OCI-LY7 (cell line): ENCODE measurements at regions not wholly inside any gene's neighbourhood (a gene's known extent, or its start where the extent isn't known, plus 50 kb on each side); places are given as distances from the start of the nearest gene placed in this dataset.

Experiments
- BruUV-seq: library from RNA; stranded (reverse); fragments of 400-500 nt; replicated peaks from 2 replicates; lab custom pipeline; 2021; lab: Mats Ljungman, UMichigan
- CTCF ChIA-PET: fragments of 300-600 bp; sonication (Branson Sonifier 250); formaldehyde crosslinking; loops from one replicate; lab custom pipeline; 2022; ENCODE audit warnings: antibody characterized with exemption; ENCODE audit not compliant: unreplicated experiment; lab: Charles Lee
- POLR2A ChIA-PET: fragments of 300-600 bp; sonication (Branson Sonifier 250); formaldehyde crosslinking; loops from one replicate; lab custom pipeline; 2022; ENCODE audit warnings: antibody characterized with exemption; lab: Charles Lee
- DNase-seq: peaks from one replicate; pipeline ENCODE4 v3.0.0-alpha.2; 2015; ENCODE audit warnings: low spot score
- H2AFZ ChIP-seq: fragments of 200-600 bp; sonication (generic), shearing (Covaris generic); 2 replicates; pipeline ENCODE4 v1.6.1; 2014; ENCODE audit warnings: mild to moderate bottlenecking, antibody characterized with exemption, low read length, moderate library complexity
- H3K27ac ChIP-seq: fragments of 200-600 bp; sonication (generic); 2 replicates; pipeline ENCODE4 v1.5.1; 2014; ENCODE audit warnings: mixed run types, low read depth, mild to moderate bottlenecking, moderate library complexity, low read length, inconsistent platforms; ENCODE audit not compliant: poor library complexity, severe bottlenecking
- H3K36me3 ChIP-seq: fragments of 200-600 bp; sonication (generic); 2 replicates; pipeline ENCODE4 v1.6.1; 2014; ENCODE audit warnings: mild to moderate bottlenecking, antibody characterized with exemption, low read length, moderate library complexity, mixed read lengths; ENCODE audit not compliant: insufficient read depth
- H3K4me1 ChIP-seq: fragments of 200-600 bp; sonication (generic); 2 replicates; pipeline ENCODE4 v1.5.1; 2014; ENCODE audit warnings: mild to moderate bottlenecking, low read length; ENCODE audit not compliant: insufficient read depth, poor library complexity, severe bottlenecking
- H3K4me2 ChIP-seq: fragments of 200-600 bp; sonication (generic); 2 replicates; pipeline ENCODE4 v1.6.1; 2014; ENCODE audit warnings: mild to moderate bottlenecking, low read length
- H3K4me3 ChIP-seq: fragments of 200-600 bp; sonication (generic); 2 replicates; pipeline ENCODE4 v1.5.1; 2014; ENCODE audit warnings: mild to moderate bottlenecking, low read depth, low read length; ENCODE audit not compliant: poor library complexity, severe bottlenecking
- H3K79me2 ChIP-seq: fragments of 200-600 bp; sonication (generic); 2 replicates; pipeline ENCODE4 v1.6.1; 2016; ENCODE audit warnings: low read depth, mild to moderate bottlenecking, low read length, moderate library complexity, mixed read lengths; ENCODE audit not compliant: insufficient read depth
- H3K9me2 ChIP-seq: fragments of 200-600 bp; sonication (generic); 2 replicates; pipeline ENCODE4 v1.6.1; 2016; ENCODE audit warnings: mild to moderate bottlenecking, low read length, mixed read lengths; ENCODE audit not compliant: insufficient read depth
- H3K9me3 ChIP-seq: fragments of 200-600 bp; sonication (generic); 2 replicates; pipeline ENCODE4 v1.6.1; 2014; ENCODE audit warnings: mild to moderate bottlenecking, mixed run types, low read length, mixed read lengths
- H4K20me1 ChIP-seq: fragments of 200-600 bp; sonication (generic); 2 replicates; pipeline ENCODE4 v1.6.1; 2014; ENCODE audit warnings: mild to moderate bottlenecking, antibody characterized with exemption, low read length, moderate library complexity, mixed read lengths; ENCODE audit not compliant: insufficient read depth
- CTCF ChIP-seq: fragments of 200-600 bp; sonication (generic); conservative IDR thresholded peaks from 2 replicates; pipeline ENCODE4 v1.5.1; 2014; ENCODE audit warnings: mild to moderate bottlenecking, antibody characterized with exemption, low read length, moderate library complexity, mixed read lengths
- EZH2phosphoT487 ChIP-seq: fragments of 200-600 bp; sonication (generic); IDR thresholded peaks from 2 replicates; pipeline ENCODE4 v1.6.1; 2018; ENCODE audit warnings: low read depth, borderline replicate concordance, mild to moderate bottlenecking, mixed run types, antibody characterized with exemption, low read length, moderate library complexity, mixed read lengths
- intact Hi-C: fragments of 100-400 bp; cut with micrococcal nuclease; formaldehyde crosslinking; loops from one replicate; pipeline ENCODE4 v1.10.0; 2022; ENCODE audit not compliant: unreplicated experiment

- H3K4me2 ChIP-seq: no peak overlapping the region
- no peaks in the 10 kb centered on the region for H3K36me3 ChIP-seq
- no peak overlapping the region for H2AFZ ChIP-seq
- CTCF ChIA-PET: no interaction called here
- BruUV-seq: no TSS peak
- intact Hi-C loops: no loop called here
- no peak overlapping the region for H3K27ac ChIP-seq
- no peaks in the 10 kb centered on the region for H3K4me1 ChIP-seq
- no peaks in the 10 kb centered on the region for H3K9me3 ChIP-seq
- H4K20me1 ChIP-seq: no peaks in the 10 kb centered on the region
- POLR2A ChIA-PET: interaction anchor here (0.8 kb wide), 1 partner anchor 11 kb away, joined by 4 read pairs; no protein-coding TSS in a partner anchor
- no peak for TF ChIP-seq CTCF
- no peak for TF ChIP-seq EZH2phosphoT487
- H3K79me2 ChIP-seq: no peaks in the 10 kb centered on the region
- no peak for DNase-seq
- H3K4me3 ChIP-seq: no peak overlapping the region
- H3K9me2 ChIP-seq: no peaks in the 10 kb centered on the region
Measured at GRCh38 chr21:24395320-24395923, 1211.9 kb downstream of the MRPL39 start.

DNA sequence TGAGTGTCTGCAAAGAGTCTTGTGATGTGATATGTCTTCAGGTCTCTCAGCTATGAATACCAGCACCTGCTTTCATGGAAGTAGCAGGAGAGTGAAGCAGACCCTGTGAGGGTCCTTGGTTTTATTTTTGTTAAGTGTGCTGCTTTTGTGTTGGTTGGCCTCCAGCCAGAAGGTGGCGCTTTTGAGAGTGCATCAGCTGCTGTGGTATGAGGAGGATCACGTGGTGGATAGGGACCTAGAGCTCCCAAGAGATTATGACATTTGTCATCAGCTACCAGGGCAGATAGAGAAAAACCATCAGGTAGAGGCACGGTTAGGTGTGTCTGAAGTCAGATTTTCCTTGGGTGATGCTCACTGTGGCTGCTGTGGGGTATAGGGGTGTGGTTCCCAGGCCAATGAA lies 1232.1 kb downstream of the MRPL39 start:
- Histone ChIP-seq H3K79me2 (no peaks in the 10 kb centered on the region), H2AFZ (no peak overlapping the region), H4K20me1 (no peaks in the 10 kb centered on the region), H3K4me1 (no peaks in the 10 kb centered on the region), H3K4me3 (no peak overlapping the region), H3K4me2 (no peak overlapping the region), H3K27ac (no peak overlapping the region), H3K9me2 (no peaks in the 10 kb centered on the region), H3K9me3 (peaks cover 22% of the 10 kb centered on the region; the same call in 1 of the 2 replicates), H3K36me3 (no peaks in the 10 kb centered on the region)
- TF ChIP-seq EZH2phosphoT487 (no peak), CTCF (peak; percentile 59; the same call in 1 of the 2 replicates)
- intact Hi-C loops: no loop called here
- ChIA-PET POLR2A (interaction anchor here (0.7 to 1.1 kb wide), 2 partner anchors 10 to 12 kb away, joined by 3 to 5 read pairs; no protein-coding TSS in a partner anchor), CTCF (no interaction called here)
- no TSS peak for BruUV-seq
- no peak for DNase-seq

GRCh38 chr21:24372506-24372905 lies 1234.8 kb downstream of the MRPL39 start:
- no TSS peak for BruUV-seq
- Histone ChIP-seq H3K79me2 (no peaks in the 10 kb centered on the region), H3K9me3 (peaks cover 19% of the 10 kb centered on the region; the same call in 1 of the 2 replicates), H3K4me3 (no peak overlapping the region), H3K9me2 (no peaks in the 10 kb centered on the region), H2AFZ (no peak overlapping the region), H3K27ac (no peak overlapping the region), H3K36me3 (no peaks in the 10 kb centered on the region), H3K4me2 (no peak overlapping the region), H4K20me1 (no peaks in the 10 kb centered on the region), H3K4me1 (no peaks in the 10 kb centered on the region)
- TF ChIP-seq CTCF (no peak), EZH2phosphoT487 (no peak)
- no peak for DNase-seq
- ChIA-PET POLR2A (no interaction called here), CTCF (no interaction called here)
- intact Hi-C loops: no loop called here
